Right lobe of liver (tissue), 4 donors: ENCODE measurements at regions not wholly inside any gene's neighbourhood (a gene's known extent, or its start where the extent isn't known, plus 50 kb on each side); places are given as distances from the start of the nearest gene placed in this dataset.

Source experiments
- POLR2A ChIP-seq: fragments of 450-650 bp; IDR thresholded peaks from one replicate; pipeline ENCODE4 v1.6.1; 2017; ENCODE audit warnings: antibody characterized with exemption, mild to moderate bottlenecking
- TF ChIP-seq, protein P1 (sequence below), 4 donors: fragments of 200-600 bp in 3 of 4; fragments of 450-650 bp in 1 of 4; IDR thresholded peaks; one replicate each; pipeline versions ENCODE4 v1.5.1 to v1.8.0; 2016 to 2022; ENCODE audit warnings: antibody characterized with exemption in 4 of 4, mild to moderate bottlenecking in 2 of 4
- donor health status: DM: no; HTN: no; CAD: no.
- donor health status: DM: no; HTN: no; CAD: no.
- donor health status: DM: no; HTN: yes; CAD: no.

- TF ChIP-seq, protein P1, sequence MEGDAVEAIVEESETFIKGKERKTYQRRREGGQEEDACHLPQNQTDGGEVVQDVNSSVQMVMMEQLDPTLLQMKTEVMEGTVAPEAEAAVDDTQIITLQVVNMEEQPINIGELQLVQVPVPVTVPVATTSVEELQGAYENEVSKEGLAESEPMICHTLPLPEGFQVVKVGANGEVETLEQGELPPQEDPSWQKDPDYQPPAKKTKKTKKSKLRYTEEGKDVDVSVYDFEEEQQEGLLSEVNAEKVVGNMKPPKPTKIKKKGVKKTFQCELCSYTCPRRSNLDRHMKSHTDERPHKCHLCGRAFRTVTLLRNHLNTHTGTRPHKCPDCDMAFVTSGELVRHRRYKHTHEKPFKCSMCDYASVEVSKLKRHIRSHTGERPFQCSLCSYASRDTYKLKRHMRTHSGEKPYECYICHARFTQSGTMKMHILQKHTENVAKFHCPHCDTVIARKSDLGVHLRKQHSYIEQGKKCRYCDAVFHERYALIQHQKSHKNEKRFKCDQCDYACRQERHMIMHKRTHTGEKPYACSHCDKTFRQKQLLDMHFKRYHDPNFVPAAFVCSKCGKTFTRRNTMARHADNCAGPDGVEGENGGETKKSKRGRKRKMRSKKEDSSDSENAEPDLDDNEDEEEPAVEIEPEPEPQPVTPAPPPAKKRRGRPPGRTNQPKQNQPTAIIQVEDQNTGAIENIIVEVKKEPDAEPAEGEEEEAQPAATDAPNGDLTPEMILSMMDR (IDR thresholded peaks at IDR 0.05): no peak
- no peak for TF ChIP-seq POLR2A
These were observed 144.7 kb upstream of the SRD5A2 start for GRCh38 chr2:31725444-31725843.
